Neural cell (in vitro differentiated cells): ENCODE measurements at regions not wholly inside any gene's neighbourhood (a gene's known extent, or its start where the extent isn't known, plus 50 kb on each side); places are given as distances from the start of the nearest gene placed in this dataset.

Experiments used
- H2AFZ ChIP-seq: fragments of 200-600, 300-800 bp; sonication (generic), shearing (Covaris generic); 2 replicates; pipeline ENCODE4 v1.6.0; 2014; ENCODE audit warnings: low read depth, mild to moderate bottlenecking, antibody characterized with exemption, low read length, moderate library complexity
- H3F3A ChIP-seq: fragments of 200-600 bp; shearing (Covaris generic); 2 replicates; pipeline ENCODE4 v1.6.1; 2016; ENCODE audit warnings: mild to moderate bottlenecking, moderate library complexity, mixed read lengths, antibody characterized with exemption, low read length; ENCODE audit not compliant: insufficient read depth, poor library complexity, severe bottlenecking
- H3K27ac ChIP-seq: fragments of 200-600, 300-800 bp; sonication (generic), shearing (Covaris generic); 2 replicates; pipeline ENCODE4 v1.5.1; 2014; ENCODE audit warnings: mild to moderate bottlenecking, low read length, moderate library complexity
- H3K27me3 ChIP-seq: fragments of 300-800, 200-600 bp; sonication (generic), shearing (Covaris generic); 2 replicates; pipeline ENCODE4 v1.6.0; 2014; ENCODE audit warnings: mild to moderate bottlenecking, low read depth, low read length, moderate library complexity; ENCODE audit not compliant: insufficient read depth
- H3K36me3 ChIP-seq: fragments of 300-800, 200-600 bp; sonication (generic), shearing (Covaris generic); 2 replicates; pipeline ENCODE4 v1.5.1; 2014; ENCODE audit warnings: mild to moderate bottlenecking, antibody characterized with exemption, low read length, moderate library complexity; ENCODE audit not compliant: insufficient read depth
- H3K4me2 ChIP-seq: fragments of 300-800, 200-600 bp; sonication (generic), shearing (Covaris generic); 2 replicates; pipeline ENCODE4 v1.6.0; 2014; ENCODE audit warnings: mild to moderate bottlenecking, low read length
- H3K4me3 ChIP-seq: fragments of 300-800, 200-600 bp; sonication (generic), shearing (Covaris generic); 2 replicates; pipeline ENCODE4 v1.5.1; 2014; ENCODE audit warnings: mild to moderate bottlenecking, low read length, moderate library complexity
- H3K79me2 ChIP-seq: fragments of 200-600 bp; shearing (Covaris generic); replicated peaks from 2 replicates; pipeline ENCODE4 v1.6.0; 2014; ENCODE audit warnings: mild to moderate bottlenecking, low read length, moderate library complexity; ENCODE audit not compliant: insufficient read depth
- H3K9ac ChIP-seq: fragments of 300-800, 200-600 bp; sonication (generic), shearing (Covaris generic); 2 replicates; pipeline ENCODE4 v1.6.1; 2016; ENCODE audit warnings: mild to moderate bottlenecking, low read length, mixed read lengths
- H3K9me2 ChIP-seq: fragments of 200-600 bp; shearing (Covaris generic); 2 replicates; pipeline ENCODE4 v1.6.1; 2016; ENCODE audit warnings: mild to moderate bottlenecking, low read length, mixed read lengths; ENCODE audit not compliant: insufficient read depth
- H3K9me3 ChIP-seq: fragments of 200-600, 300-800 bp; sonication (generic), shearing (Covaris generic); 2 replicates; pipeline ENCODE4 v1.6.1; 2016; ENCODE audit warnings: mild to moderate bottlenecking, mixed run types, low read length, moderate library complexity, mixed read lengths
- H4K20me1 ChIP-seq: fragments of 200-600 bp; shearing (Covaris generic); 2 replicates; pipeline ENCODE4 v1.6.1; 2016; ENCODE audit warnings: mild to moderate bottlenecking, mixed run types; ENCODE audit not compliant: insufficient read depth
- EP300 ChIP-seq: fragments of 450-650 bp; conservative IDR thresholded peaks from 2 replicates; pipeline ENCODE4 v1.6.1; 2014; ENCODE audit warnings: antibody characterized with exemption, mild to moderate bottlenecking, moderate library complexity; ENCODE audit not compliant: poor library complexity, severe bottlenecking
- EZH2 ChIP-seq: fragments of 200-600, 300-800 bp; shearing (Covaris generic), sonication (generic); IDR thresholded peaks from 2 replicates; pipeline ENCODE4 v1.6.1; 2014; ENCODE audit warnings: antibody characterized with exemption, low read length, borderline replicate concordance, mild to moderate bottlenecking; ENCODE audit not compliant: insufficient read depth, poor library complexity, severe bottlenecking
- MXI1 ChIP-seq: fragments of 450-650 bp; conservative IDR thresholded peaks from 2 replicates; pipeline ENCODE4 v1.6.1; 2014; ENCODE audit warnings: antibody characterized with exemption, mild to moderate bottlenecking; ENCODE audit not compliant: poor library complexity, severe bottlenecking
- POLR2AphosphoS5 ChIP-seq: IDR thresholded peaks from 2 replicates; pipeline ENCODE4 v1.6.1; 2012
- RAD21 ChIP-seq: fragments of 450-650 bp; conservative IDR thresholded peaks from 2 replicates; pipeline ENCODE4 v1.6.1; 2014; ENCODE audit warnings: antibody characterized with exemption, mild to moderate bottlenecking, moderate library complexity
- SMC3 ChIP-seq: fragments of 450-650 bp; conservative IDR thresholded peaks from 2 replicates; pipeline ENCODE4 v1.6.1; 2014; ENCODE audit warnings: antibody characterized with exemption, mild to moderate bottlenecking, moderate library complexity; ENCODE audit not compliant: poor library complexity
- TAF1 ChIP-seq: IDR thresholded peaks from 2 replicates; pipeline ENCODE4 v1.6.1; 2012; ENCODE audit warnings: low read depth
- TF ChIP-seq, protein P1 (sequence below): IDR thresholded peaks from 2 replicates; pipeline ENCODE4 v1.6.1; 2012; ENCODE audit warnings: borderline replicate concordance
- TF ChIP-seq, protein P2 (sequence below): fragments of 450-650 bp; IDR thresholded peaks from 2 replicates; pipeline ENCODE4 v1.5.1; 2014; ENCODE audit warnings: antibody characterized with exemption, mild to moderate bottlenecking, moderate library complexity; ENCODE audit not compliant: poor library complexity, severe bottlenecking

DNA sequence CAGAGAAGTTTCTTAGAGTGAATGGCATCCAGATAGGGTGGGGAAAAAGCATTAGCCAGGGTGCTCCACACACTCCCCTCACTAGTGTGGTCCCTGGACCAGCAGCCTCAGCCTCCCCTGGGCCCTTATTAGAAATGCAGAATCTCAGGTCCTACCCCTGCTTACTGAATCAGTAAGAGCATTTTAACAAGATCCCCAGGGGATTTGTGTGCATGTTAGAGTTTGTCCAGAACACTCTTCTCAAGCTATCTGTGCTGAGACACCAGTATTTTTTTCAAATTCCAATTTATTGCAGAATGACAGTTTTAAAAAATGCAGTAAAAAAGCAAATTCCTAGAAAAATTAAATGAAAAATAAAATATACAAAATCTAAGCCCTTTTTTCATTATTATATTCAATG is 123.1 kb downstream of the MIAT start:
- Histone ChIP-seq H3K9me3 (no peaks in the 10 kb centered on the region), H3K27me3 (no peaks in the 10 kb centered on the region), H3K9ac (no peak overlapping the region), H3K27ac (no peak overlapping the region), H3K4me2 (no peak overlapping the region), H3F3A (no peaks in the 10 kb centered on the region), H3K36me3 (no peaks in the 10 kb centered on the region), H2AFZ (no peak overlapping the region), H3K79me2 (no peaks in the 10 kb centered on the region), H3K9me2 (no peaks in the 10 kb centered on the region), H4K20me1 (no peaks in the 10 kb centered on the region), H3K4me3 (no peak overlapping the region)
- TF ChIP-seq, protein P1, sequence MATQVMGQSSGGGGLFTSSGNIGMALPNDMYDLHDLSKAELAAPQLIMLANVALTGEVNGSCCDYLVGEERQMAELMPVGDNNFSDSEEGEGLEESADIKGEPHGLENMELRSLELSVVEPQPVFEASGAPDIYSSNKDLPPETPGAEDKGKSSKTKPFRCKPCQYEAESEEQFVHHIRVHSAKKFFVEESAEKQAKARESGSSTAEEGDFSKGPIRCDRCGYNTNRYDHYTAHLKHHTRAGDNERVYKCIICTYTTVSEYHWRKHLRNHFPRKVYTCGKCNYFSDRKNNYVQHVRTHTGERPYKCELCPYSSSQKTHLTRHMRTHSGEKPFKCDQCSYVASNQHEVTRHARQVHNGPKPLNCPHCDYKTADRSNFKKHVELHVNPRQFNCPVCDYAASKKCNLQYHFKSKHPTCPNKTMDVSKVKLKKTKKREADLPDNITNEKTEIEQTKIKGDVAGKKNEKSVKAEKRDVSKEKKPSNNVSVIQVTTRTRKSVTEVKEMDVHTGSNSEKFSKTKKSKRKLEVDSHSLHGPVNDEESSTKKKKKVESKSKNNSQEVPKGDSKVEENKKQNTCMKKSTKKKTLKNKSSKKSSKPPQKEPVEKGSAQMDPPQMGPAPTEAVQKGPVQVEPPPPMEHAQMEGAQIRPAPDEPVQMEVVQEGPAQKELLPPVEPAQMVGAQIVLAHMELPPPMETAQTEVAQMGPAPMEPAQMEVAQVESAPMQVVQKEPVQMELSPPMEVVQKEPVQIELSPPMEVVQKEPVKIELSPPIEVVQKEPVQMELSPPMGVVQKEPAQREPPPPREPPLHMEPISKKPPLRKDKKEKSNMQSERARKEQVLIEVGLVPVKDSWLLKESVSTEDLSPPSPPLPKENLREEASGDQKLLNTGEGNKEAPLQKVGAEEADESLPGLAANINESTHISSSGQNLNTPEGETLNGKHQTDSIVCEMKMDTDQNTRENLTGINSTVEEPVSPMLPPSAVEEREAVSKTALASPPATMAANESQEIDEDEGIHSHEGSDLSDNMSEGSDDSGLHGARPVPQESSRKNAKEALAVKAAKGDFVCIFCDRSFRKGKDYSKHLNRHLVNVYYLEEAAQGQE = no peak
- no peak for TF ChIP-seq EP300
- no peak for TF ChIP-seq RAD21
- TF ChIP-seq POLR2AphosphoS5 = no peak
- no peak for TF ChIP-seq EZH2
- TF ChIP-seq TAF1 = no peak

DNA sequence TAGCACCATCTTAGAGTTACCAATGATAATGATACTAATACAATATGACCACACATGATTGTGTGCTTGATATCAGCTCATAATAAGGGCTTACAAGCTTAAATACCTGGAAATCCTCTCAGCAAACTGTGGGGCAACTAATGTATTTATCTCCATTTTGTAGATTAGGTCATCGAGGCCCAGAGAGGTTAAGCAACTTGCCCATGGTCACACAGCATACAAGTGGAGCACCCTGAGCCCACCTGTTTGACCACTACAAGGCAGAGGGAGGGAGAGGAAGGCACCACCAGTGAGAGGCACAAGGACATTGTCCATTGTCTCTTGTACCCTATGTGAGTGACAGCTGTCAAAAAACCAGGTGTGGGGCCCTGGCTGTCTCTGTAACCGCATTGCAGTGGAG is 123.7 kb downstream of the MIAT start:
- no peaks in the 10 kb centered on the region for H4K20me1 ChIP-seq
- H3K4me2 ChIP-seq = no peak overlapping the region
- H3K36me3 ChIP-seq = no peaks in the 10 kb centered on the region
- no peaks in the 10 kb centered on the region for H3K79me2 ChIP-seq
- H3K9ac ChIP-seq = no peak overlapping the region
- no peaks in the 10 kb centered on the region for H3K27me3 ChIP-seq
- no peak overlapping the region for H2AFZ ChIP-seq
- no peak overlapping the region for H3K4me3 ChIP-seq
- no peaks in the 10 kb centered on the region for H3F3A ChIP-seq
- no peaks in the 10 kb centered on the region for H3K9me2 ChIP-seq
- no peaks in the 10 kb centered on the region for H3K9me3 ChIP-seq
- TF ChIP-seq, protein P1 = no peak
- TF ChIP-seq RAD21 = no peak
- TF ChIP-seq SMC3 = no peak
- TF ChIP-seq POLR2AphosphoS5 = no peak
- TF ChIP-seq EZH2 = no peak
- TF ChIP-seq MXI1 = no peak
- TF ChIP-seq, protein P2, sequence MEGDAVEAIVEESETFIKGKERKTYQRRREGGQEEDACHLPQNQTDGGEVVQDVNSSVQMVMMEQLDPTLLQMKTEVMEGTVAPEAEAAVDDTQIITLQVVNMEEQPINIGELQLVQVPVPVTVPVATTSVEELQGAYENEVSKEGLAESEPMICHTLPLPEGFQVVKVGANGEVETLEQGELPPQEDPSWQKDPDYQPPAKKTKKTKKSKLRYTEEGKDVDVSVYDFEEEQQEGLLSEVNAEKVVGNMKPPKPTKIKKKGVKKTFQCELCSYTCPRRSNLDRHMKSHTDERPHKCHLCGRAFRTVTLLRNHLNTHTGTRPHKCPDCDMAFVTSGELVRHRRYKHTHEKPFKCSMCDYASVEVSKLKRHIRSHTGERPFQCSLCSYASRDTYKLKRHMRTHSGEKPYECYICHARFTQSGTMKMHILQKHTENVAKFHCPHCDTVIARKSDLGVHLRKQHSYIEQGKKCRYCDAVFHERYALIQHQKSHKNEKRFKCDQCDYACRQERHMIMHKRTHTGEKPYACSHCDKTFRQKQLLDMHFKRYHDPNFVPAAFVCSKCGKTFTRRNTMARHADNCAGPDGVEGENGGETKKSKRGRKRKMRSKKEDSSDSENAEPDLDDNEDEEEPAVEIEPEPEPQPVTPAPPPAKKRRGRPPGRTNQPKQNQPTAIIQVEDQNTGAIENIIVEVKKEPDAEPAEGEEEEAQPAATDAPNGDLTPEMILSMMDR = no peak
- TF ChIP-seq EP300 = no peak
- no peak for TF ChIP-seq TAF1
- no peak overlapping the region for H3K27ac ChIP-seq
